ENCODE measurements at regions not wholly inside any gene's neighbourhood (a gene's known extent, or its start where the extent isn't known, plus 50 kb on each side); places are given as distances from the start of the nearest gene placed in this dataset.
A peak's percentile ranks its signal among the peaks of the same experiment; 100 is the strongest.

GRCh38 chr14:58816416-58817115, 178.8 kb downstream of the DACT1 start:
- no peak for DNase-seq

- no peak for DNase-seq
Measured at GRCh38 chr14:58817846-58818245, 180.1 kb downstream of the DACT1 start.

- DNase-seq = no peak
Measured at GRCh38 chr14:58820032-58820431, 182.3 kb downstream of the DACT1 start.

- no peak for DNase-seq
Measured at GRCh38 chr14:58821421-58821820, 183.7 kb downstream of the DACT1 start.

- no peak for DNase-seq
Measured at GRCh38 chr14:58822856-58823255, 185.1 kb downstream of the DACT1 start.

GRCh38 chr14:58823312-58823711, 185.6 kb downstream of the DACT1 start:
- DNase-seq = no peak

GRCh38 chr14:58824106-58824505, 186.3 kb downstream of the DACT1 start:
- DNase-seq = no peak

- no peak for DNase-seq
Measured at GRCh38 chr14:58824796-58825195, 187.0 kb downstream of the DACT1 start.

GRCh38 chr14:58825606-58826005, 187.8 kb downstream of the DACT1 start:
- no peak for DNase-seq

- DNase-seq = no peak
Measured at GRCh38 chr14:58826845-58827686, 189.3 kb downstream of the DACT1 start.

- no peak for DNase-seq
Measured at GRCh38 chr14:58828298-58828697, 190.5 kb downstream of the DACT1 start.

- no peak for DNase-seq
Measured at GRCh38 chr14:58829594-58829993, 191.8 kb downstream of the DACT1 start.

GRCh38 chr14:58830121-58830520, 192.4 kb downstream of the DACT1 start:
- DNase-seq = no peak

GRCh38 chr14:58832095-58832521, 194.3 kb downstream of the DACT1 start:
- DNase-seq = peak; percentile 48

GRCh38 chr14:58833634-58834378, 196.0 kb downstream of the DACT1 start:
- no peak for DNase-seq

GRCh38 chr14:58836303-58836974, 198.7 kb downstream of the DACT1 start:
- no peak for DNase-seq

- no peak for DNase-seq
Measured at GRCh38 chr14:58839233-58839632, 201.5 kb downstream of the DACT1 start.

GRCh38 chr14:58844544-58844943, 206.8 kb downstream of the DACT1 start:
- DNase-seq = no peak

GRCh38 chr14:58846682-58847465, 209.1 kb downstream of the DACT1 start:
- no peak for DNase-seq

GRCh38 chr14:58848365-58848764, 210.6 kb downstream of the DACT1 start:
- no peak for DNase-seq

GRCh38 chr14:58849601-58850000, 211.8 kb downstream of the DACT1 start:
- no peak for DNase-seq

- DNase-seq = no peak
Measured at GRCh38 chr14:58850011-58850410, 212.2 kb downstream of the DACT1 start.
